Putamen (tissue), 1 donor: ENCODE measurements at regions not wholly inside any gene's neighbourhood (a gene's known extent, or its start where the extent isn't known, plus 50 kb on each side); places are given as distances from the start of the nearest gene placed in this dataset.
A peak's percentile ranks its signal among the peaks of the same experiment; 100 is the strongest.

Source experiments
- DNase-seq: peaks from one replicate; pipeline ENCODE4 v3.0.0-alpha.2; 2016; ENCODE audit warnings: low spot score

DNA sequence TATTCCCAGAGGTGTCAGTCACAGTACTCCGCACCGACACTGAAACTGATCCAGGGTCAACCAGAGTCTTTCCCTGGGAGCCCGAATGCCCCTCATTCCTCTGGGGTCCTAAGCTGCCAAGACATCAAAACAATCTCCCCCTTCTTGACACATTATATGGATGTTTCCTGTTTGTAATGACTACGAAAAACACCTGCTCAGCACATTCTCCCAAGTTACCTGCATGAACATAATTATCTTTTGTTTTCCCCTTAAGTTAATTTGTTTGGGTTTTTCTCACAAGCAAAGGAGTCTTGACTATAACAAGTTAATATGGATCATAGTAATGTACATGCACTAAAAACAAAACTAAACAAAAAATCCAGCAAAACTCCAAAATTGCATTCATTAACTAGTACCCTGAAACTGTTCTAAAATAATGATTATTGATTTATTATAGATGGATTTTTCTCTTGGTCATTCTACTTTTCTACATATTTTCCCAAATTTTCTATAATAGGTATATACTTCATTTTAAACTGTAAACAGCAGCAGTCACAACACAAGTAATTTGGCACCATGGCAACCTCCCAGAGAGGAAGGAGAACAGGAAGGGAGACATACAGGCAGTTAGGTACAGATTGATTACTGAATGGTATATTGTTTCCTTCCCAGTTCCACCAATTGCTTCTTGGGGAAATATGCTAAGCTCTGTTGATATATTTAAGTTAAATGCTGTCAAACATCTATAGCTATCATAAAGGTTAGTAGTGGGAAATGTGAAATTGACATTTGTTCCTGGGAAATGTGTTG, 631.5 kb downstream of the METTL15 start:
- no peak for DNase-seq

DNA sequence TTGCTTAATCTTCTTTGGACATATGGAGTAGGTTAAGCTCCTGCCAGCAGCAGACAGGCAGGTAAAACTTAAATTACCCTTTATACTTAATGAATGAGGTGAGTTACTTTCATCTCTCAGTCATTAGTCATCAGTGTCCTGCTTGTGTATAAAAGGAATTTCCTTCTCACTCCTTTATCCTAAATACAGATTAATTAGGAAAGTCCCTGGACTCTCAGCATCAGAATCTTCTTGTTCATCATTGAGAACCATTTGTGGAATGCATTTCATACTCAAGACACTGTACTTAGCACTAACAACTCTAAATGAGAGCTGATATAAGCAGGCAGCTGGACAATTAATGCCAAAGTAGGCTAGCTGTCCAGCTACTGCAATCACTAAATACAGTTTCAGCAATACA, 630.4 kb downstream of the METTL15 start:
- no peak for DNase-seq

DNA sequence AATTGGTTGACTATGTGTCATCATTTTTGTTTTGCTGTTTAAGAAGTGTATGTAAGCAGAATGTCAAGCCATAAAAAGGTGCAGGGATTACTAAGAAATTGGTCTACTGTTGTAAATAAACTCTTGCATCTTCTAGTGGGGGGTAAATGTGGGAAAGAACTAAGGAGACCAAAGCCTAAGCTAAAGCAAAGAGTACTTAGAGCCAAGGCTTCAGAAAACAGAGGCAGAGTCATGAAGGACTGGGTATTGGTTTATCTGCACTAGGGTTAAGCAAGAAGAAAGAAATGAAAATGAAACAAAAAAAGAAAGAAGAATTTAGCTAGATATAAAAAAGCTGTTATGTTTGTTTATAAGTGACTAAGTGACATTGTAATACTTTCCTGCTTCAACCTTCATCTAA, 628.1 kb downstream of the METTL15 start:
- no peak for DNase-seq

DNA sequence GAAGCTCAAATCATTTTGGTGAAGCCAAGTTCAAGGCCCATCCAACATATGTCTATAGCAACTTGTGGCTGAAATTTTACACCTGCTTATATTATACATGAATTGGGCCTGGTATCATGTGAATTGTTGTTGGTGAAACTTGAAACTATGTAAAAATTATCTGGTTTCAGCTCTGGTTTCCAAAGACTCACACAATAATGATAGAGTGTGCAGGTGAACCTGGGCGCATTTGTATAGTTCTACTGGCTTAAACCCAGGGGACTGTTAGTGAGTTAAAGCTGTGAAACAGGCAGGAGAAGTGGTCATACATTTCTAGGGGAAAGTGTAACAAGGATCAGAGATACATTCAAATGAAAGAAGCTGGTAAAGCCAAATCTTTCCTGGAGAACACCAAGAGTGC, 627.3 kb downstream of the METTL15 start:
- DNase-seq: no peak

DNA sequence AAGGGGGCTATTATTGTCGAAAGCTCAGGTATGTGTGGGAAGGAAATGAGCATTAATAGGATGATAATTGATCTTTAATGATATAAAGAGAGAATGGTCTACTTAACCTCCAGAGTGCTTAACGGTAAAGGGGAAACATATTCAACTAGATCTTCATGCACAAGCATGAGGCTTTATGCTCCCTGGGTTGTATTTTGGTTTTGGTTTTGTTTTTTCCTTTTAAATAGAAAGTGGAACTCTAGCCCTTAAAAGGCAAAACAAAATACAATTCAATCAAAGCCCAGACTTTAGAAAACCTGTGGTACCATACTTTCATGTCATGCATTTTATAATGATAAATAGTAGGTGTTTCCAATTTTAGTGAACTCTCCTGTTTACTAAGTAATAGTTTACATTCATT, 622.7 kb downstream of the METTL15 start:
- no peak for DNase-seq

DNA sequence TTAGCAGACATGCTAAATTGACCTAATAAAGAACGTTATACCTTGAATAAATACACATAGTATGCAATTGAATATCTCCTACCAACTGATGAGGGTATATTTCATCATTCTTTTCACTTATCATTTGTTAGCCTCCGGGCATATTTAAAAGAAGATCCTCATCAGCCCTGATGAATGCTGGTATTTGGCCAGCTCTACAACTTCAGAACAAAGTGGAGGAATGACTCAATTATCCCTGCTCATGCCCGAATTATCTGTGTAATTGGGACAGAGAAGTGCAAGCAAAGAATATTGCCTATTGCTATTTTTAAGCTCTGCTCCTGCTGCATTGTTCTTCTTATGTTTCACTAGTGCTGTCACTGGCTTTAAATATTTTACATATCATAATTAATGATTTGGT, 622.1 kb downstream of the METTL15 start:
- no peak for DNase-seq

DNA sequence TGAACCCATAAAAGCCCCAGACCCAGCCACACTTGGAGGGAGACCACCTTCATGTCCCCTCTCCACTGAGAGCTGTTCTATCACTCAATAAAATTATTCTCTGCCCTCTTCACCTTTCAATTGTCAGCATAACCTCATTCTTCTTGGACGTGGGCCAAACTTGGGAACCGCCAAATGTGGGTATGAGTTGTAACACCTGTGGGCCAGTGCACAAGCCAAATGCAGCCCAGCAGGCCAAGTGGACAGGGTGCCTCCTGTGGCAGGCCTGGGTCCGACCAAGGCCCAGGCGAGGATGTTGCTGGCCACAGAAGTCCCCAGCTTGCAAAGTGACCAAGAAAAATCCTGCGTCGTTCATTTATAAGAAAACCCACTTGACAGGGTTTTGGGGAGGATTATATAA, 621.2 kb downstream of the METTL15 start:
- DNase-seq: no peak

DNA sequence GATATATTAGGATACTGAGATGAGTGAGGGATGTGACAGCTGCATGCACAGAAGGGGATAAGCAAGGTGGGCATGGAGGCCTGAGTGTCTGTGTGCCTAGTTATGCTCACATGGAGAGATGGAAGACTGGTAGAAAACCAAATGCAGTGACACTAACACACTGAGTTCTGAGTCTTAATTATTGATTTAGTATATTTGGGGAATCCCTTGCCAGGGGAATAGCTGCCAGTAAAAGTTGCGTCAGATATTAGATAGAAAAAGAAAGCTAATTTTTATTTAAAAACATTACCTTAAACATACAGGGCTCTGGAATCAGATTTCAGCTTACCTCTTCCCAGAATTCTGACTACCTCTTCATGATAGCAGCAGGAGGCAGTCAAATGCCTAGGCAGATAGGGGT, 620.5 kb downstream of the METTL15 start:
- DNase-seq: no peak

DNA sequence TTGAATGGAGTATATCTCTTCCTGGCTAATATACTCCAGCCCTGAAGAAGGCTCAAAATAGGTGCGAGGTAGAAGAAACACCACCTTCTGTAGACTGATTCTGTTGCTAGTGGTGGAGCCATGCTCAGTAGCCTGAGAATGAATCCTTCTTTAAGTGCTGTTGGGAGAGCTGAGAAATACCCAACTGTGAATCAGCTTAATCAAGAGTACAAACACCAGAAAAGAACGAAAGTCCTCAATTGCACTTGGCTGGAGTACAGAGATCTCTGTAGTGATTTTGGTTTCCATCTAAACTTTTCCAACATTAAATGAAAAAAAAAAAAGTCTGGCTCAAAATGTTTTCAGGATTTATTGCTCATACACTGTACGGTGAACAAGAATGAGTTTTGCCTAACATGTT, 619.1 kb downstream of the METTL15 start:
- no peak for DNase-seq

DNA sequence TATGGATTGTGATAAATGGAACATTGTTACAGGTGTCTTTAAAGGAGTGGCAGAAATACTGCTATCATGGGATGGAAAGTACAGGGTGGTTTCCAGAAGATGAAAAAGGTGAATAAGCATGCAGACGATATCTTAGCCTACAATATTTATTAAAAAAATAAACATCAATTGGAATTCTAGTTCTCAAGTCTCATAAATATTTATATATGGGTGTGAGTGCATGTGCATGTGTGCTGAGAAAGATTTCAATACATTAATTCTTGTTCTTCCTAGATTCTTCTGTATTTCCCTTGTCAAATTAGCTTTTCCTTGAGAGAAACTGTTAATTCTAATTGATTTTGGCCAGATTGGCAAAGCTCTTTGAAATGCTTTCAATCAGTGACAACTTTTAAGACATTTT, 618.2 kb downstream of the METTL15 start:
- no peak for DNase-seq

DNA sequence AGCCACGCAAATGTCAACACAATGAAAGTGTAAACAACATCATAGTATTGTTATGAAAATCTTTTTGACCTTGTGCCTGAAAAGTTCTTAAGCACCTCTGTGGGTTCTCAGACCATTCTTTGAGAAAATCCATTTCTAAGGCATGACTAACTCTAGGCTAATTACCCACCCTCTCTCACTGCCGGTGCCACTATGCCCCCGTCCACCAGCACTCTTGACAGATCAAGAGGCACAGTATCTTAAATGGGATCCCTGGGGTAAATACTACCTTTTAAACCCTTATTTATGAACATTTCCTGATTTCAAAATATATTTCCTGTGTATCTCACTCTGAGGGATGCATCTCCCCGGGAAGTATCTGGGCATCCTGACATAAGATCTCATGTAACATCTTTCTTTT, 607.5 kb downstream of the METTL15 start:
- no peak for DNase-seq

DNA sequence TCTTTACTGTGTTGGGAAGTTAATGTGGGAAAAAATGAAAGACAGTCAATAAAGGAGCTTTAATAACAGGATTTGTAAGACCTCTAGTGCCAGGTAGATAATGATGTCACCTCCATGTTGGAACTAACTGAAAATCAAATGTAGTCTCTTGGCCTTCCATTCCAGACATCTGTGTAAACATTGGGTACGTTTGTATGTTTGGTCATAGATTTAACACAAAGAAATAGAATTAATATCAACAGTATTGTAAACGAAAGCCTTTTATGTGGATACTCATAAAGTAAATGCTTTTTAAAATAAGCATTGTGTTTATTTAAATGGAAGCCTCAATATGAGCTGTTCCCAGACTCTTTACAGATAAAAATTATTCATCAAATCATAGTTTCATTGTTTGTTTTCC, 605.7 kb downstream of the METTL15 start:
- DNase-seq: no peak

DNA sequence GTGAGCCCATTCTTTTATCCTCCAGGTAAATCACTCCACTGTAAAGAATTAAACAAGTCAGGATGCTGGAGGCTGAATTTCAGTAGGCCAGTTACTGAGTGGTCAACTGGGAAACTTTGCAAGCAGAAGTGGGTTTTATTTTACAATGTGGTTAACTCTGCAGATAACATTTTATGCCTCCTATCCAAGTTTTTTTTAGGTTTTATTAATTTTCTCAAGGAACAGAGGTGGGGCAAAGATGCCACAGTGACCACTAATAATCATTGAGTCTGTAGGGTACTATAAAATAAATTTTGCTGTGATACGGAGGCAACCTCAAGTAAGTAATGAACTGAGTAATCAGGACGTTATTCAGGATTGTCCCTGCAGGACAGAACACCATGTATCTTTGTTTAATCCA, 599.9 kb downstream of the METTL15 start:
- no peak for DNase-seq

DNA sequence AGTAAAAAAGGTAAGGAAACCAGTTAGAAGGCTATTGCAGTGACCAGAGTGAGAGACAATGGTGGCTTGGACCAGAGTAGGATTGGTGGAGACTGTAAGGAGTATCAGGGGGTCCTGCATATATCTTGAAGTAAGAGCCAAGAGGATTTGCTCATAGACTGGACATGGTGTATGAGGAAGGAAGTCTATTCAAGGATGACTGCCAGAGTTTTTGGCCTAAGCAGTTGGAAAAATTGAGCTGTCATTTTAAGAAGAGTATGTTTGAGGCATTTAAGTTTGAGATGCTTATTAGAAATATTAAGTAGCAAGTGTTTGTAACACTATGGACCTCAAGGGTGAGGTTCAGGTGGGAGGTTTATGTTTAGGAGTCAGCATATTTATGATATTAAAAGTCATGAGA, 596.6 kb downstream of the METTL15 start:
- no peak for DNase-seq

DNA sequence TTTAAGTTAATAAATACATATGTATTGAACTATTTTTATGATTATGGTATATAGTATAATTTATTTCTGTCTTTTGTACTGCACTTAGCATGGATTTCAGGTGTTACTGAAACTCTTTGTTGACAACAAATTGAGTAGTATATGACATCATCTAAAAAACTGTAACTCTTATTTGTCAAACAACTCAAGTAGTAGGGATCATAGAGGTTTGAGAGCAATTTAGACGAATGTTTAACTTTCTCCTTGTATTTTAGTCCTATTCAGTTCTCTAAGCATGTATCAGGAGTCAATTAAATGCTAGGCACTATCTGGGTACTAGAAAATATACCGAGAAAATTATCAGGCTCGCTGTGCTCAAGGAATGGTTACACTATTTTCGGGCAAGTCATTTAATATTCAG, 595.2 kb downstream of the METTL15 start:
- DNase-seq: no peak

DNA sequence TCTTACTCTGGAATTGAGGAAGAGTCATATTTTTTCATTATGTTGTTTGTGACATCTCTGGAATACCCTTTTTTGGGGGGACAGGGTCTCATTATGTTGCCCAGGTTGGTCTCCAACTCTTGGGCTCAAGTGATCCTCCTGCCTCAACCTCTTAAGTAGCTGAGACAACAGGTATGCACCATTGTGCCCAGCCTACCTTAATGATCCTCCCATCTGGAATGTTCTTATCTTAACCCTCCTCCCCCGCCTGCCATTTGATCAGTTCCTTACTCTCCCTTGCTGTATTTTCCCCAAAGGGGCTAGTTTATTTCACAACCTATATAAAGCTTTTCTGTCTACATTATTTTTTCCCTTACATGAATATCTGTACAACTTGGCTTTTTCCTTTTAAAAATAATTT, 594.7 kb downstream of the METTL15 start:
- DNase-seq: no peak

DNA sequence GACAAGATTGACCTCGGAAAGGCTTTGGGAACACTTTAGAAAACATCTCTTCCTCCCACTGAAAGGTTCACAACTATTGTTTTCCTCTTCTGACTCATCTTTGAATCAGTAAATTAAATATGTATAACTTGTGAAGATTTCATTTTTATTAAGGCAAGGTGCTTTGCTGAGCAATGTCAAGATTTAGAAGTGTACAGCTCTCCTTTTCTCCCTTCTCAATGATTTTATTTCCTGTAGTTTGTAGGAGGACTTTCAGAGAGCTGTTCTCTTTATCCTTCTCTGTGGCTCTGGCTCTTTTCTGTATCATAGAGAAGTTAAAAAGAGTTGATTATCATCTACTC, 594.2 kb downstream of the METTL15 start:
- DNase-seq: no peak

DNA sequence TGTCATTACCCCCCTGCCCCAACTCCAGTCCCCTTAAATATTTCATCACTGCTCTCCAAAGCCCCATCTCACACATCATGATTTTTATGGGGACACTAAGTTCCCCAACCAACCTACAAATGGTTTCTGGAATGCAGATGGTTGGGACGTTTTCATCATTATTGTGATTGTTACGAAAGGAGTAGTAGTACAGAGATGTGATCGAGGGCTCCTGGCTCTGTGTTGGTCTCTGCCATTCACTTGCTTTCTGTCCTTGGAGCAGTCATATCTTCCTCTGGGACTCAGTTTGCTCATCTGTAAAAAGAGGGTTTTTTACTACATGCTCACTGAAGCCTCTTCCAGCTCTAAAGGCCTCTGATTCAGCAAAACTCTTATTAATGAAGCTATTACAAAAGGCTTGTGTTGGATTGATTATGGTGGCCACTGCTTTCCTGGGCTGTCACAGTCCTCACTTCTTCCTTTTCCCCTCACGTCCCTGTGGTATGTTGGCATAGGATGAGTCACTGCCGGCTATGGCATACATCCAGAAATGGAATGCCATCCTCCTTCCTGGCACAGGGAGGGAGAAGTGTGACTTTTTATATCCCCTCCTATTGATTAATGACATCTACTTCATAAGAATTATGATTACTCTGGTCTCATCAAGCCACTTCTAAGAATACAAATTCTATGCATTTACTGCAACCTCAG, 593.7 kb downstream of the METTL15 start:
- no peak for DNase-seq

DNA sequence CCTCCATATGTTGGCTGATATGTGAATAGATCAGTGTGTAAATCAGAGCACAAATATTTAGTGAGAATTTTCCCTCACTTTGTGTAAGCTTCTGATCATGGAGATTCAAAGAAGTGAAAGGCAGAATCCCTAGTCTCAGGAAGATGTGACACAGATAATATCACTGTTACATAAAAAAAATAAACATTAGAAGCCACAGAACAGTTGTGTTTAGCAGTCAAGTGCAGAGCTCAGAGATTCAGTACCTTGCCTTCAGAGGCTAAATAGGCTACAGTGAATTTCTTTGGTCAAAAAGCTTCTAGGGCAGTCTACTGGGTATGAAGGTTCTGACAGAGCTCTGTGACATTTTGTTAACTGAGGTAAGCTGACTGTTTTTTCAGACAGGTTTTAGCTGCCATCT, 591.5 kb downstream of the METTL15 start:
- DNase-seq: no peak

DNA sequence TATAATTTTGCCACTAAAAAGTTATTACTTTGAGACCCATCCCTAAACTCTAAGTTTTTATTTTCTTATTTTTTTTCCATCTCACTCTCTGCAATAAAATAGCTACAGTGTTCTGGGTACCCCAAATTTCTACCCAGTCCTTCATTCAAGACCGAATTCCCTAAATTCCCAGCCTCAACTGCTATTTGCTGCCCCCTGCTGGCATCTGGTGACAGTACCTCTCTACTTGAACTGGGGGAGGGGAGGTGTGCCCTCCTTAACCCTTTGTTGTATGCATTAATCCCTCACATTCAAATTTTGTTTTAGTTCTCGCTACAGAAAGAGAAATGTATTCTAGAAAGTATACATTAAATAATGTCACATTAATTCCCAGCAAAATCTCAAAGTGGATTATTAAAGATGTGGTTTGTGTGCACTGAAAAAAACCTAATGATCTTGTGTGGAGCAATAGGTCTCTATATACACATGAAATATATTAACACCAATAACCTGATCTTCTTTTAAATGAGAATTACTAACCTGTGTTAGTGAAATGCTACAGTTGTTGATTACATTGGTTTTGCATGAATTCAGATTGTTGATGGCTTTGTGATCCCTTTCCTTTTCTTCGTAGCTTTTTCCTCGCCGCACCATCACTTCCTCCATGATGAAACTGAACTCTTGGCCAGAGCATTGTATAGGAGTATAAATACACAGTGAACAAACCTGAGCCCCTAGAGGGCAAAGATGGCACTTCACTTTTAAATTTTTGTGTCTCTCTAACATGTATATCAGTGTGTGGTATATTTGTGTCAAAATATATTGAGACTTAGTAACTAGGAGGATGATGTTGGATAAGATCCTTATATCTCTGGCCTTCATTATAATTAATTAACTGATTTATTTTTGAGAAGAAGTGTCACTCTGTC, 590.0 kb downstream of the METTL15 start:
- DNase-seq: peak; percentile 19

DNA sequence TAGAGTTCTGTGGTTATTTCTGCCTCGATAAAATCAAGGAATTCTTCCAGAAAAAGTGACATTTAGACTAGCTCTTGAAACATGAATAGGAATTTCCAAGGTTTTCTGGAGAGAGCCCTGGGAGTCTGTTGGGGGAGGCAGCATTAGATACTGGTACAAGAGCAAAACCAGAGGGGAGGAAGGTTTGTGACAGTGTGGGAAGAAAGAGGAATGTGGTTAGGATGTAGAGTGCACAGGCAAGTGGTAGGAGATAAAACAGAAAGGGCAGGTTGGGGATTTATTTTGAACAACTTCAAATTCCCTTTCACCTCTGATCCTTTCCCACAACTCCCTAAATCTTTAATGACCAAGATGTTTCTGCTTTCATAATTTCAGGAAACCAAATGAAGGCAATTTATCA, 588.4 kb downstream of the METTL15 start:
- no peak for DNase-seq

DNA sequence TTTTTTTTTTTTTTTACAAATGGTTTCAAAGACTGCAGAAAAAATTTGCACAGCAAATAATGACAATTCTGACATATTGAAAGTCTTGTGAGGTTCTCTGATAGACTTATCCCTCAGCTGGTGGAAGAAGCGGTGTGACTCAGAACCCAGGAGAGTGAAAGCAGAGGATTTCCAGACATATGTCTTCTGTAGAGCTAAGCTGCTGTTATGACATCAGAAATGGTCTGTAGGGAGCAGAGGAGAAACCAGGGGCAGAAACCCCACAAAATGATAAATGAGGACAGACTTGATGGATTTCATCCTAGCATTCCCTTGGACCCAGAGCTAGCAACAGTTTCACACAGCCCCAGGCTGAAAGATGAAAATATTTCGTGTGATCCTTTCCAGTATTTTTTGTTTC, 582.6 kb downstream of the METTL15 start:
- DNase-seq: no peak

DNA sequence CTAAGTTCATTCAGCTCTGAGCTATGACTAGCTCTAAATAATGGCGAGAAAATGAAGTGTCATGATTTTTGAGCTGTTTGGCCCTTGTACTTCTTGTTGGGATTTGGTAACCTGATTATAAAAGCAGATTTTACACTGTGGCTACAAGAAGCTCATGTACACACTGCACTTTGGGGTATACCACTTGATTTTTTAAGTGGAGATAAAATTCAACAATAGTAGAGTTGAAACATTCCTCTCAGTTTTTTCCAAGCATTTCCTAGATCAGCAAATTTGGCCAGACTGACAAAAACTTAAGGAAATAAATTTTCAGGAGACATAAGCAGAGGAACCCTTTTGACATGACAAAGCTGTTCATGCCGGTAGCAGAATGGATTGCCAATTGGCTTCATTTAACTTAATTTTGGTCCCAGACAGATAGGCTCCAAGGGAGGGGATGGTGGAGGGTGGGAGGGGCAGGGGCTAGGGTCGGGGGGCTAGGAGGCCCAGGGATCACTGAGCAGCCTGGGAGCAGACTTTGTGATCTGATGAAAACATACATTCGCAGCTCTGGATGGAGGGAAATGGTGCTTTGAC, 575.9 kb downstream of the METTL15 start:
- DNase-seq: no peak
